ENCODE measurements at regions not wholly inside any gene's neighbourhood (a gene's known extent, or its start where the extent isn't known, plus 50 kb on each side); places are given as distances from the start of the nearest gene placed in this dataset.

GRCh38 chr7:135801045-135801693 is 52.6 kb upstream of the FAM180A start:
- no peak overlapping the region for H3K27ac Mint-ChIP-seq (ENCODE audit: unreplicated experiment)
- H3K9me3 Mint-ChIP-seq: no peaks in the 10 kb centered on the region
- H3K4me3 Mint-ChIP-seq: no peak overlapping the region
- no peaks in the 10 kb centered on the region for H3K36me3 Mint-ChIP-seq (ENCODE audit: low read depth)
- H3K4me1 Mint-ChIP-seq: peaks cover 21% of the 10 kb centered on the region
- DNase-seq (ENCODE audit: low read depth, low spot score): peak; percentile 36
- peaks cover 3% of the 10 kb centered on the region for H3K27me3 Mint-ChIP-seq (ENCODE audit: low read depth)
- peak; percentile 90 for TF ChIP-seq CTCF (conservative IDR thresholded peaks at IDR 0.05)

DNA sequence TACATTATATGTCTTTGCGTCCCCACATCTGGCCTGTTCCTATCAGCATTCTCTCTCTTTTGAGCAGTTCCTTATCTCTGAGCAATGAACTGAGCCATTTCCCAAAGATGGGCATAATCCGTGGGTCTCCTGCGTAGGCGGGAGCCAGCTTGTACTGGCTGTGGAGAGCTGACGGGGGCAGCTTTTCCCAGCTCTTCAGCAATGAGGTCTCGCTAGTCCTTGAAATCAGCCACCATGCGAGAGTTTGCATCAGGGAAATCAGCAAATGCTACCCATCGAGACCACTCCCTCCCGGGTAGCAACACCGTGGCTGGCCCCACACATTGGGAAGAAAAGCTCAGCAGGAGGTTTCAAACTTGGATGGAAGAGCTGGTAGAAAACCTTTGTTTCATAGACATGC is 51.9 kb upstream of the FAM180A start:
- no peaks in the 10 kb centered on the region for H3K9me3 Mint-ChIP-seq
- TF ChIP-seq CTCF (conservative IDR thresholded peaks at IDR 0.05): no peak
- H3K4me1 Mint-ChIP-seq: peaks cover 21% of the 10 kb centered on the region
- DNase-seq (ENCODE audit: low read depth, low spot score): no peak
- H3K36me3 Mint-ChIP-seq (ENCODE audit: low read depth): no peaks in the 10 kb centered on the region
- H3K27me3 Mint-ChIP-seq (ENCODE audit: low read depth): peaks cover 3% of the 10 kb centered on the region
- no peak overlapping the region for H3K27ac Mint-ChIP-seq (ENCODE audit: unreplicated experiment)
- no peak overlapping the region for H3K4me3 Mint-ChIP-seq

GRCh38 chr7:135799881-135800280 is 51.3 kb upstream of the FAM180A start:
- Mint-ChIP-seq H3K4me3 (no peak overlapping the region), H3K9me3 (no peaks in the 10 kb centered on the region), H3K27ac (ENCODE audit: unreplicated experiment) (no peak overlapping the region), H3K4me1 (peaks cover 21% of the 10 kb centered on the region), H3K27me3 (ENCODE audit: low read depth) (peaks cover 3% of the 10 kb centered on the region), H3K36me3 (ENCODE audit: low read depth) (no peaks in the 10 kb centered on the region)
- no peak for DNase-seq (ENCODE audit: low read depth, low spot score)
- TF ChIP-seq CTCF (conservative IDR thresholded peaks at IDR 0.05): no peak
